Prostate gland (tissue), 2 donors: ENCODE measurements at regions not wholly inside any gene's neighbourhood (a gene's known extent, or its start where the extent isn't known, plus 50 kb on each side); places are given as distances from the start of the nearest gene placed in this dataset.

Experiments used
- DNase-seq: peaks from one replicate; pipeline ENCODE4 v3.0.0-alpha.2; 2019; ENCODE audit warnings: low spot score
- H3K27ac ChIP-seq, 2 donors: fragments of 200-600 bp; sonication (generic); 2 replicates each; pipeline ENCODE4 v1.5.1; 2017 to 2019
- H3K27me3 ChIP-seq: fragments of 200-600 bp; sonication (generic); replicated peaks from 2 replicates; pipeline ENCODE4 v1.5.1; 2019; ENCODE audit not compliant: insufficient read depth
- H3K36me3 ChIP-seq, 2 donors: fragments of 200-600 bp; sonication (generic); 1 replicate in 1 of 2; 2 replicates in 1 of 2; pipeline versions ENCODE4 v1.5.1 to v1.8.1; 2017 to 2019
- H3K4me1 ChIP-seq: fragments of 200-600 bp; sonication (generic); replicated peaks from 2 replicates; pipeline ENCODE4 v1.5.1; 2019
- H3K4me3 ChIP-seq, 2 donors: fragments of 200-600 bp; sonication (generic); 2 replicates each; pipeline ENCODE4 v1.5.1; 2017 to 2019
- H3K9me3 ChIP-seq: fragments of 200-600 bp; sonication (generic); 2 replicates; pipeline ENCODE4 v1.5.1; 2017
- CTCF ChIP-seq, 4 experiments: fragments of 200-600 bp in 2 of 4; fragments of 450-650 bp in 2 of 4; sonication (generic) in 2 of 4; IDR thresholded peaks; 1 replicate in 3 of 4; 2 replicates in 1 of 4; pipeline ENCODE4 v1.5.1; 2016 to 2019; ENCODE audit warnings: antibody characterized with exemption in 4 of 4, mild to moderate bottlenecking in 2 of 4, moderate library complexity in 2 of 4
- POLR2A ChIP-seq: fragments of 450-650 bp; IDR thresholded peaks from one replicate; pipeline ENCODE4 v1.6.1; 2016; ENCODE audit warnings: antibody characterized with exemption, mild to moderate bottlenecking
- POLR2AphosphoS5 ChIP-seq: sonication (generic); formaldehyde crosslinking; IDR thresholded peaks from one replicate; pipeline ENCODE4 v1.6.1; 2017; ENCODE audit warnings: antibody characterized with exemption
- WGBS: methylation state at CpG from one replicate; pipeline ENCODE4 v1.1.5; 2018; 5-methylcytosine and 5-hydroxymethylcytosine counted together
- intact Hi-C: fragments of 100-400 bp; cut with DNase I; formaldehyde crosslinking; loops from one replicate; pipeline ENCODE4 v1.14.2; 2022

- no peak overlapping the region for H3K27ac ChIP-seq
These were observed 411.8 kb upstream of the SALL1 start for GRCh38 chr16:51562891-51563290.

GRCh38 chr16:51559901-51560300 lies 408.8 kb upstream of the SALL1 start:
- no peaks in the 10 kb centered on the region for H3K36me3 ChIP-seq
- H3K27ac ChIP-seq: no peak overlapping the region
- no peaks in the 10 kb centered on the region for H3K4me1 ChIP-seq
- no peaks in the 10 kb centered on the region for H3K9me3 ChIP-seq
- no peak overlapping the region for H3K4me3 ChIP-seq
- 87% methylated on average over 3 of the region's 3 CpGs for WGBS
- TF ChIP-seq POLR2A: no peak
- TF ChIP-seq CTCF (IDR thresholded peaks at IDR 0.05): no peak
- no peak for TF ChIP-seq POLR2AphosphoS5
- intact Hi-C loops: no loop called here
- DNase-seq: no peak
- no peaks in the 10 kb centered on the region for H3K27me3 ChIP-seq

More at GRCh38 chr16:51562891-51563290, 411.8 kb upstream of the SALL1 start:
- WGBS: 92% methylated on average over 4 of the region's 4 CpGs
- H3K4me3 ChIP-seq: no peak overlapping the region
- no peaks in the 10 kb centered on the region for H3K36me3 ChIP-seq
- no peaks in the 10 kb centered on the region for H3K4me1 ChIP-seq
- DNase-seq: no peak
- no peaks in the 10 kb centered on the region for H3K27me3 ChIP-seq
- intact Hi-C loops: no loop called here
- TF ChIP-seq CTCF (IDR thresholded peaks at IDR 0.05) (no peak), POLR2A (no peak), POLR2AphosphoS5 (no peak)
- no peaks in the 10 kb centered on the region for H3K9me3 ChIP-seq

GRCh38 chr16:51557670-51558069 lies 406.6 kb upstream of the SALL1 start:
- Histone ChIP-seq H3K27ac (no peak overlapping the region), H3K27me3 (no peaks in the 10 kb centered on the region), H3K4me3 (no peak overlapping the region), H3K4me1 (no peaks in the 10 kb centered on the region), H3K36me3 (no peaks in the 10 kb centered on the region), H3K9me3 (no peaks in the 10 kb centered on the region)
- intact Hi-C loops: no loop called here
- DNase-seq: no peak
- WGBS: 96% methylated on average over 3 of the region's 3 CpGs
- TF ChIP-seq POLR2A: no peak
- TF ChIP-seq POLR2AphosphoS5: no peak
- TF ChIP-seq CTCF (IDR thresholded peaks at IDR 0.05): no peak

- Histone ChIP-seq H3K36me3 (no peaks in the 10 kb centered on the region), H3K27ac (no peak overlapping the region), H3K4me3 (no peak overlapping the region), H3K4me1 (no peaks in the 10 kb centered on the region), H3K27me3 (no peaks in the 10 kb centered on the region), H3K9me3 (no peaks in the 10 kb centered on the region)
- intact Hi-C loops: no loop called here
- TF ChIP-seq CTCF (IDR thresholded peaks at IDR 0.05) (no peak), POLR2AphosphoS5 (no peak), POLR2A (no peak)
- DNase-seq: no peak
- WGBS: 18% methylated on average over 9 of the region's 9 CpGs
These were observed 405.7 kb upstream of the SALL1 start for GRCh38 chr16:51556694-51557340.

GRCh38 chr16:51553910-51554309 lies 402.8 kb upstream of the SALL1 start:
- Histone ChIP-seq H3K4me1 (no peaks in the 10 kb centered on the region), H3K27me3 (no peaks in the 10 kb centered on the region), H3K27ac (no peak overlapping the region), H3K36me3 (no peaks in the 10 kb centered on the region), H3K9me3 (no peaks in the 10 kb centered on the region), H3K4me3 (no peak overlapping the region)
- WGBS: 87% methylated on average over 7 of the region's 7 CpGs
- DNase-seq: no peak
- TF ChIP-seq POLR2AphosphoS5 (no peak), POLR2A (no peak), CTCF (IDR thresholded peaks at IDR 0.05) (no peak)
- intact Hi-C loops: no loop called here
